Epithelial cell of prostate (primary cell): ENCODE measurements at regions not wholly inside any gene's neighbourhood (a gene's known extent, or its start where the extent isn't known, plus 50 kb on each side); places are given as distances from the start of the nearest gene placed in this dataset.

Source experiments
- DNase-seq: peaks from one replicate; pipeline ENCODE4 v3.0.0-alpha.2; 2011; ENCODE audit warnings: low read depth, low spot score
- H3K27ac ChIP-seq: fragments of 450-650 bp; 2 replicates; pipeline ENCODE4 v1.5.1; 2017; ENCODE audit warnings: mild to moderate bottlenecking

DNA sequence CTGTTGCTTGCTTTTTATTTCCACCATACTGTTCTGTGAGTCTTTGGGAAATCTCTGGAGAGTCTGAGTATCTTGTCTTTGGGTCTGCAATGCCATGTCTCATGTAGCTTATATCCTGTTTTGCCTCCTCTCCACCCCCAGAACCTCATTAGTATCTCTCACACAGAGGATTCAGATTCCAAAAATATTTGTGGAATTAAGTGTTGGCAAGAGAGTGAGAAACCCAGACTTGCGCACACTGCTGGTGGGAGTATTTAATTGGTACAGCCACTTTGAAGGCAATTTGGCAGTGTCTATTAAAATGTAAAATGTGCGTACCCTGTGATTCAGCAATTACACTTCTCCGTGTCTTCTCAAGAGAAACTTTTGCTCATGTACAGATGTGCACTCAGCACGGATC lies 68.6 kb downstream of the ZNF621 start:
- H3K27ac ChIP-seq: no peak overlapping the region
- no peak for DNase-seq

DNA sequence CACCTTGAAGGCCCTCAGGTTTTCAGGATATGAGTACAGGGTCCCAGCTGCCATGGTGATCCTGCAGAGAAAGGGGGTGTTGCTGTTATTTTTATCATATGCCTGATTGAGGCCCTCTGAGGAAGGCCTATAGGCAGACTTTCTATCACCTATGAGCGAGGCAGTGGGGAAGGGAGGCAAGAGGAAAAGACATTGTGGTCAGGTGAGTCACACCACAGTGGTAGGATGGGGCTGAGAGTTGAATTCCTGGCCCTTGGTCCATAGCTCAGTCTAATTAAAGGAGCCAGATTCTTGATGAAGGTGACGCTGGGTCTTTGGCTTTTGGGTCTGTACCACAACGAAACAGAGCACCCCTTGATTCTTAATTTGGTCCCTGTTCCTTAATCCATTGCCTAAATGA lies 72.7 kb downstream of the ZNF621 start:
- H3K27ac ChIP-seq: no peak overlapping the region
- no peak for DNase-seq

DNA sequence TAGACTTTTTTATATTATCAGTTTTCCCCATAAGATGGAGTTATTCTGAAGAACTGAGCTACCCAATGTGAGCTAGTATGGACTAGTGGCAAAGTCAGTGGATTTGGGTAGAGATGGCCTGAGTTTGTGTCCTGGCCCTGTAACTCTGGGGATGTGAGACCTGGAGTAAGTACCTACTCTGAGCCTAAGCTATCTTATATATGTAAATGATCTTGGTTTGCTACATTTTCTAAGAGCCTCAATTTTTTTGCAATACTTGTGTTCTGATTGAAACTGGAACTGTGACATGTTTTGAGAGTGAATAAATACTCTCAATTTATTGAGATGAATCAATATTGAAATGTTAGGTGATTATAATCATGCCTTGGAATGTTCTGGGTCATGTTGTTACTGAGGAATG lies 73.6 kb downstream of the ZNF621 start:
- H3K27ac ChIP-seq: no peak overlapping the region
- DNase-seq: no peak

DNA sequence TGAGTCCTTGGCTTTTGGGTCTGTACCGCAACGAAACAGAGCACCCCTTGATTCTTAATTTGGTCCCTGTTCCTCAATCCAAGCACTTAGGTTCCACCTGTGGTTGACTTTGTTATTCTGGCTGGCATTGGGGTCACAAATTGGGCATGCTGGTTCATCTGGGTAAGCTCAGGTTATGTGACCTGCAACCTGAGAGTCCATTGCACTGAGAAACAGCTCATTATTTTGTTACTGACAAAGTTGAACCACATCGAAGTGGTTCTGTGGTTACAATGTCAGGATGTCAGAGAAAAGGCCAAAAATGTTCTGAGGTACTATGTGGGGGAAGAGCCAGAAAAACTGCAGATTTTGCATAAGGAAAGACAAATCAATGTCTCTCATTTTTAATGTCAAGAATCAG lies 74.2 kb downstream of the ZNF621 start:
- DNase-seq: no peak
- H3K27ac ChIP-seq: no peak overlapping the region

- no peak overlapping the region for H3K27ac ChIP-seq
- DNase-seq: no peak
These were observed 78.1 kb downstream of the ZNF621 start for GRCh38 chr3:40602778-40603385.

- no peak overlapping the region for H3K27ac ChIP-seq
- no peak for DNase-seq
These were observed 81.2 kb downstream of the ZNF621 start for GRCh38 chr3:40605960-40606359.

GRCh38 chr3:40608091-40608490 lies 83.3 kb downstream of the ZNF621 start:
- no peak overlapping the region for H3K27ac ChIP-seq
- no peak for DNase-seq

DNA sequence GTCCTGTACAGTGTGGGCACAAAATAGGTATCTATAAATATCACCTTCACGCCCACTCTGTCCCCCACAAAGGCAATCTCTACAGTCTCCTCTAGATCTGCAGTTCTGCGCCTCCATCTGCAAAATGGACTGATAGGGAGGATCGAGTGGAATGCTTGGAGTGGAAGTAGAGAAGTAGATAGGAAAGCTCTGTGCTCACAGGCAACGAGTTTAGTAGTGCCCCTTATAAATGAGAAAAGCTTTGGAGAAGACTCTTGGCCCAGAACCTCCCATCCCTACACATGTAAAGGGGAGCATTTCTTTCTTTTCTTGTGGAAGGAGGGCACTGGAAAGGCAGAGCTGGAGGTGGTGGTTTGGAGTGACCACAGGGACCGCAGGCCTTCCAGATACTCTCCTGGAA lies 88.5 kb downstream of the ZNF621 start:
- DNase-seq: no peak
- no peak overlapping the region for H3K27ac ChIP-seq

DNA sequence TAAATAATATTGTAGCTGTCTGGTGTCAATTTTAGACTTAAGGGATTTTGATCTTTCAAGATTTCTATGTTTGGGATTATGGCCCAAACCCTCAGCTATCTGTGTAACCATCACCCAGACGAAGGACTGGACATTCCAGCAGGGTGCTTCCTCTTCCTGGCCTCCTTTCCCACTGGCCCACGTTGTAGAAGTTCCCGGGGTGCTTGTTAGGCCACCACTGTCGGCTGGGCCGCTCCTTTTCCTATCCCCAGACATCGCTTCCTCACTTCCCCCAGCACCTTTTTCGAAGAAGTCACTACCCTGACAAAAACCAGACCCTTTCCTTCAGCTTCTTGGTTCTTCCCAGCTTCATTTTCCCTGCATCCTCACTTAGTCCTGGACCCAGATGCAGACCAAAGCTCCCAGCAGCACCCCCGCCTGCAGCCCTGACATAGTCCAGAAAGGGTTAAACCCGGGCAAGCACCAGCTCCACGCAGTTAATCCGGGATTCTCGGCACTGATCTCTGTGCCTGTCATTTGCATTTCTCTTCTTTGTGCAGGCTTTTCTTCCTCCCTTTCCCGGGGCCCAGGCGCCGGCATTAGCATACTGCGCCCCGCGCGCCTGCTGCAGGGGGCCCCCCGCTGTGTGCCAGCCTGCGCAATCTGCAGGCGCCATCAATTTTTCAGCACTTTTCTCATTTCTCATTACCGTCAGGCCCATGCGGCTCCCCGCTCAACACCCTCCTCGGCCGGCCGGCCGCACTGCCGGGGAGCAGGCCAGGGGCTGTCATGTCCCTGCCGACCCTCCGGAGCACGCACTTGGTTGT lies 90.6 kb downstream of the ZNF621 start:
- H3K27ac ChIP-seq: no peak overlapping the region
- no peak for DNase-seq

DNA sequence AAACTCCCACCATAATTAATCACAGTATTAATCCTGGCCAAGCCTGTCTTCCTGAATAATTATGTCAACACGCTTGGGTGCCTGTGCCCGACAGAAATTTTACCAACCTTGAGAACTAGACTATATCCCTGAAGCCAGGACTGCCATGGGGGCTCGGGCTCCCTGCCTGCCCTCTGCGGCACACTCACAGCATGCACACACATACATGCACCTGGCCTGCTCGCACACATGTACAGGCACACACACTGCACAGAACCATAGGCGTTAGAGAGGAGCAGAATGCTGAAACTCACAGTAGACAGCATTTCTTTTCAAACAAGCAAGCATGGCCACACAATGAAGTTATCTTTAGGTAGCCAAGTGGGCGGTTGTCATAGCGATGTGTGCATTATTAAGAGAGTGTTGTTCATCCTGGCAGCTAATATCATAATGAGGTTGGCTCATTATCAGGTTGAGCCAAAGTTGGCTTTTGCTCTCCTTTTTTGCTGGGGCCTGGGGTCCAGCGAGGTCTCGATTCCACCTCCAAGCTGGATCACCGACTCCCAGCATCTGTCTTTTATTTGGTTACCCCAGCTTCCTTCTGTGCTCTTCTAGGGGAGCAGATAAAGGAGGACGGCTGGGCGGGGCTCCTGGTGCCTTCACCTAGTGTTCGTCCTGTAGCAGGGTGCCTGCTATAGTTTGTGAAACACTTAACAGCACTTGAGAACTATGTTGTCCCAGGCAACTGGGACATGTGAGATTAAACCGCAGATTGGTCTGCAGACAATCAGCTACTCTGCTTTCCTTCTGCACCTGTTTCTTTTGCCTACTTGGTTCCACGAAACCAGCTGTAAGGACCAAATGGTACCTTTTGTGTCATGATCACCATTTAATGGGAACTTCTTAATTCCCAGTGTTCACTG lies 91.4 kb downstream of the ZNF621 start:
- H3K27ac ChIP-seq: no peak overlapping the region
- no peak for DNase-seq

DNA sequence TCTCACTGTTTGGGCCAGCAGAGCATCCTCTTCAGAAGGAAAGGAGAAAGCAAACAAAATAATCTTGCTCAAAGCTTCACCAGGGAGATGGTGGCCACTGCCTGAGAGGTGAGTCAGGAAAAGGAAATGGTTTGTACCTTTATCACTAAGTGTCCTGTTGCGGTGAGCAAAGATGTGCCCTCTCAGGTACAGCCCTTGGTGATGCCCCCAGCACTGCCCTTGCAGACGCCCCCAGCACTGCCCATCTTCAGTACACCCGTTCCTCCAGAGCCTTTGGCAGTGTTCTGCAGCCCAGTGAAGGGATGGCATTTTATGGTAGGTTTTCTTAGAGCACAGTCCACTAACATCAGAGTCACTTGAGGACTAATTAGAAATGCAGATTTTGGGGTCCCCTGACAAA lies 92.3 kb downstream of the ZNF621 start:
- no peak overlapping the region for H3K27ac ChIP-seq
- no peak for DNase-seq

GRCh38 chr3:40618158-40618557 lies 93.4 kb downstream of the ZNF621 start:
- DNase-seq: no peak
- H3K27ac ChIP-seq: no peak overlapping the region

- DNase-seq: no peak
These were observed 95.4 kb downstream of the ZNF621 start for GRCh38 chr3:40620151-40620550.

GRCh38 chr3:40621252-40621651 lies 96.5 kb downstream of the ZNF621 start:
- no peak overlapping the region for H3K27ac ChIP-seq
- DNase-seq: no peak

More at GRCh38 chr3:40620151-40620550, 95.4 kb downstream of the ZNF621 start:
- H3K27ac ChIP-seq: no peak overlapping the region

- peak; percentile 85 for DNase-seq
These were observed 98.8 kb downstream of the ZNF621 start for GRCh38 chr3:40623567-40623966.

GRCh38 chr3:40624189-40624769 lies 99.5 kb downstream of the ZNF621 start:
- no peak for DNase-seq
- H3K27ac ChIP-seq: no peak overlapping the region

More at GRCh38 chr3:40623567-40623966, 98.8 kb downstream of the ZNF621 start:
- H3K27ac ChIP-seq: no peak overlapping the region

DNA sequence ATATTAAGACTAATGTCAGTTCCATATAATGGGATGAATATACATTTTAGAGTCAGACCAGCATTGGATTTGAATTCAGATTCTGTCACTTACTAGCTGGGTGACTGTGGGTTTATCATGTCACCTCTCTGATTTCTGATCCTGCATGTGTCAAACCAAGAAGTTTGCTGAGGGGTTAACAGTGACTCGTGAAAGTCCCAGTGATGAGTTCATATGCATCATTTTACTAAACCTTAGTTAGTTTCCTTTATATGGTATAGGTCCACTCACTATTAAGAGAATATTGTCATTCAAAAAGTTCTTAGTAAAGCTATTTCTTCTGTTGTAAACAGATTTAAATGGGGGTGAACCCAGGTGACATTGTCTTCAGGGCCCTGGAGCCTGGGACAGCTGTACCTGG lies 102.3 kb downstream of the ZNF621 start:
- DNase-seq: no peak
- no peak overlapping the region for H3K27ac ChIP-seq

GRCh38 chr3:40628984-40629383 lies 104.2 kb downstream of the ZNF621 start:
- no peak overlapping the region for H3K27ac ChIP-seq
- DNase-seq: no peak

DNA sequence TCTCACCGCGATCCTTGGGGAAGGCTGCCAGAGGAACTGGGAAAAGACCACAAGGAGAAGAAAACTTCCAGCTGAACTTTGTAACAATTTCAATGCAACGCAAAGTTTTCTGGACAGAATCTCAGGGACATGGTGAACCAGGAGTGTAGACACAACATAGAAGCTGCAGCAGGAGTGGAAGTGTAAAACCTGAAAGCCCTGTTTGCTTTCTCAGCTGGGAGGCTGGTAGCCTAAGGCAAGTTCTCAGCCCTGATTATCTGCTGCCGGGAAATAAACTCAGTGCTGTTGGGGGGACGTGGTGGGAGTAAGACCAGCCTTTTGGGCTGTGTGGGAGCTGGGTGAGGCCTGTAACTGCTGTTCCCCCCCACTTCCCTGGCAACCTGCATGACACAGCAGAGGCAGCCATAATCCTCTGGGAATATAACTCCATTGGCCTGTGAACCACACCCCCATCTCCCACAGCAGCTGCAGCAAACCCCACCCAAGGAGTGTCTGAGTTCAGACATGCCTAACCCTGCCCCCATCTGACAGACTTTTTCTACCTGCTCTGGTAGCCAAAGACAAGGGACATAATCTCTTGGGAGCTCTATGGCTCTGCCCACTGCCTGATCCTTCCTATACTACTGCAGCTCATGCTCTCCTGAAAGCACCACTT lies 106.7 kb downstream of the ZNF621 start:
- peak overlapping the region; percentile 12 for H3K27ac ChIP-seq
- DNase-seq: peak; percentile 16

DNA sequence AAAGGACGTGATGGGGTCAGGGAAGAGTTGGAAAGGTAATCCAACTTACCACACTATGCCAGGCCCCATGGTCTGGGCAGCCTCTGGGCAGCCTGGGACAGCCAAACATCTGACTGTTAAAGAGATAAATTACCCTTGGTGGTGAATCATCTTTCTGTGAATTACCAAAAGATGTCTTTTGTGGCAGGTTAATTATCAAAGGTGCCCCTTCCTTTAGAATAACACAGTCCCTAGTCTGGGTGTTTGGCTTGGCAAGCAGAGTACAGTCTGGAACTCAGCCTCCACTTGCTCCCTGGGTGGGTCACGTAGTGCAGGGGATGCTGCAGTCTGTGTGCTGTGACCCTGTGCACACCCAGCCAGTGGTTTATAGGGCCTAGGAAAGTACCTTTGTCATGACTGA lies 113.1 kb downstream of the ZNF621 start:
- no peak overlapping the region for H3K27ac ChIP-seq
- DNase-seq: no peak
